Hippocampal formation (tissue), 2 donors: ENCODE measurements at regions not wholly inside any gene's neighbourhood (a gene's known extent, or its start where the extent isn't known, plus 50 kb on each side); places are given as distances from the start of the nearest gene placed in this dataset.
"Not testable (repeated sequence)": the region's sequence is repeated elsewhere in the genome, so short reads cannot be mapped to it uniquely, and the experiment has no call there.

Experiments
- DNase-seq, 2 donors: peaks; one replicate each; lab custom pipeline; 2025; lab: John Stamatoyannopoulos, UW

DNA sequence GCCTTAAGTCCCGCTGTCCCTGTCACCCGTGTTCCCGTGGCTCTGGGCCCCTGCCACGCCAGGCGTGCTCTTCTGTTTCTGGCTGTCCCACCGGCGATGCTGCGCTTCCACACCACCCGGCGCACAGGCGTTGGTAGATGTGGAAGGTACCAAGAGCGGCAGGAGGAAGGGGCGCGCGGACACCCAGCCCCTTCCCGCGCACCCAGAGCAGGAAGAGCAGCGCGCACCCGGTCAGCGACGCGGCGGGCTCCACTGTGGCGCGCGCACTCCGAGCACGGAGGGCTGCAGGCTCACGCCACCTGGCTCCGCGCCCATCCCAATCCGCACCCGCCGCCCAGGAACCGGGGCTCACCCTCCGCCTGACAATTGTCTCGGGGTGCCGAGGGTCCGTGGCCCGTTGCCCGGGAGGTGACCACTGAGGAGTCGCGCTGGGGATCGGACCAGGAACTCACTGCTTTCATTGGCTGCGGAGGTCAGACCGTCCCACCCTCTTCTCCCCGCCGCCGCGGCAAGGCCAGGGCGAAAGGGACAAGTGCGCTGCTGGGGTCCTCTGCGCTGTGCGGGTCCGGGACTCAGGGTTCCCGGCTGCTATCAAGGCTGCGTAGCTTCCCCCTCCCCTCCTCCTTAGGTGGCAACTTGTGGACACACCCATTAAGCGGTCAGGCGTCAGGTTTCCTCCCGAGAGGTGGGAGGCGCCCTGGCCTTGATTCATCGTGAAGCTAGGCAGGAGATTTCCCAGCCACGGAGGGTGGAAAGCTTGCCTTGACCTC lies 121.6 kb upstream of the ZNF92 start:
- DNase-seq = peak in 1 of 2 donors; percentile 21

GRCh38 chr7:65250697-65251395 lies 122.8 kb upstream of the ZNF92 start:
- no peak for DNase-seq

GRCh38 chr7:65250216-65250615 lies 123.4 kb upstream of the ZNF92 start:
- DNase-seq = no peak

GRCh38 chr7:65247491-65247890 lies 126.2 kb upstream of the ZNF92 start:
- no peak for DNase-seq

DNA sequence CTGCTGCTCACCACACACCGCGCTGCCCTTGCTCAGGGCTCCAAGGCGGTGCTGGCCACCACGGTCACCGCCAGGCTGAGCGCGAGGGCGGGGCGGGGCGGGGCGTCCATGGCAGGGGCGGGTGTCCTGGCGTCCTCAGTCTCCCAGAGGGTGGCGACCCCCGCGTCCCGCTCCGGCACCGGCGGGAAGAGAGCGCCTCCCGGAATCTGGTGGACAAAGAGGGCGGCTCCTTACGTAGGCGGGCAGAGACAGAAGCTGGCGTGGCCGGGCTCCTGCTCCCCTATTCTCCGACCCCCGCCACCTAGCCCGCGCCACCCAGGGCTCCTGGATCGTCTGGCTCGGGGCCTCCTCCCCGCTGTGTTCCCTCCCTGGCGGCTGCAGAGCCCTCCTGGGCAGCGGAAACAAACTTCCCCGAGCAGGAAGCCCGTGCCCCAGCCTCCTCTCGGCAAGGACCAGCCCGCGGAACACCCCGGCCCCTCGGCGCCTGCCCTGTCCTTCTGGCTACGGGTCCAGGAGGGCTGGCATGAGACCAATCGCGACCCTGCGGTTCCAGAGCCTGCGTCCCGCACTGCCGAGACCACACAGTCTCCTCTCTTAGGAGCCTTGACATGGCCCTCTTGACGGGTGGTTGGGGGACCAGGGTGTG lies 133.8 kb upstream of the ZNF92 start:
- DNase-seq = no peak

- no peak for DNase-seq
These were observed 134.3 kb upstream of the ZNF92 start for GRCh38 chr7:65239324-65239706.

- no peak for DNase-seq
These were observed 134.9 kb upstream of the ZNF92 start for GRCh38 chr7:65238785-65239184.

DNA sequence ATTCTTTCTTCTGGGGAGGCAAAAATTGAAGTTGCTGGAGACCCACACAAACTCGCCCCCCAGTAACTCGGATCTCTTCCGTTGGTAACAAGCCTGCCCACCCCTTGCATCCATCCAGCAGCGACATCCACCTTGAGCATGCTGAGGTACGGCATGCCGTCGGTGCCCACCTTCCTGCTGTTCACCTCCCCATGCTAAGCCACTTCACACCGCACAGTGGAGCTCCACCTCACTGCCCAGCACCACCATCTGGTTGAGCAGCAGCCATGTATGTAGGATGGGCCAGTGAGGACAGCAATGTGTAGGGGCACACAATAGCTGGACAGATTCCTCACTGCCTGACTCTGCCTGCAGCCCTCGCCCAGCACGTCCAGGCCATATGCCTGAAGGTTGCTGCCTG lies 138.1 kb upstream of the ZNF92 start:
- DNase-seq = no peak

DNA sequence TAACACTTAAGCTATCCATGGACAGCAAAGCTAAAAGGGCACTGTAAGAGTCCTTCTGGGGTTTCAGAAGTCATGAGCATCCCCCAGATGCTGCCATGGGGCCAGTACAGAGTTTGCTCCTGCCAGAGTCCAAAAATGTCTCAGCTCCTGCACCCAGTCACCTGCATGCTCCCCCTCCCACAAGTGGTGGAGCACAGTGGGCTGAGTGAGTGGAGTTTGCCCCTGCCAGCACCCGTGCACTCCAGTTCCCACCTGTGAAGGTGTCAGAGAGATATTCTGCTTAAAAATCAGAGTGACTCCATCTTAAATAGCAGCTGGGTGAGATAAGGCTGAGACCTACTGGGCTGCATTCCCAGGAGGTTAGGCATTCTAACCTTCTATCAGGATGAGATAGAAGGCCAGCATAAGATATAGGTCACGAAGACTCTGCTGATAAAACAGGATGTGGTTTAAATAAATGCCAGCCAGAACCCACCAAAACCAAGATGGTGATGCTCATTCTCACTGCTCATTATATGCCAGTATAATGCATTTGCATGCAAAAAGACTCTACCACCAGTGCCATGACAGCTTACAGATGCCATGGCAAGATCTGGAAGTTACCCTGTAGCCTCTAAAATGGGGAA lies 140.1 kb upstream of the ZNF92 start:
- no peak for DNase-seq

DNA sequence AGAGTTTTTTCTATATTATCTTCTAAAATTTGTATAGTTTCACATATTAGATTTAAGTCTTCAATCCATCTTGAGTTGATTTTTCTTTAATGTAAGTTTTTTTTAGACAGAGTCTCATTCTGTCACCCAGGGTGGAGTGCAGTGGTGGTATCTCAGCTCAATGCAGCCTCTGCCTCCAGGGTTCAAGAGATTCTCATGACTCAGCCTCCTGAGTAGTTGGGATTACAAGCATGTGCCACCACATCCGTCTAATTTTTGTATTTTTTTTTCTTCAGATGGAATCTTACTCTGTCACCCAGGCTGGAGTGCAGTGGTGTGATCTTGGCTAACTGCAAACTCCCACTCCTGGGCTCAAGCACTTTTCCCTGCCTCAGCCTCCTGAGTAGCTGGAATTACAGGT lies 143.4 kb upstream of the ZNF92 start:
- no peak for DNase-seq

GRCh38 chr7:65225422-65226006 lies 148.1 kb upstream of the ZNF92 start:
- no peak for DNase-seq

GRCh38 chr7:65222655-65223054 lies 151.0 kb upstream of the ZNF92 start:
- no peak for DNase-seq

DNA sequence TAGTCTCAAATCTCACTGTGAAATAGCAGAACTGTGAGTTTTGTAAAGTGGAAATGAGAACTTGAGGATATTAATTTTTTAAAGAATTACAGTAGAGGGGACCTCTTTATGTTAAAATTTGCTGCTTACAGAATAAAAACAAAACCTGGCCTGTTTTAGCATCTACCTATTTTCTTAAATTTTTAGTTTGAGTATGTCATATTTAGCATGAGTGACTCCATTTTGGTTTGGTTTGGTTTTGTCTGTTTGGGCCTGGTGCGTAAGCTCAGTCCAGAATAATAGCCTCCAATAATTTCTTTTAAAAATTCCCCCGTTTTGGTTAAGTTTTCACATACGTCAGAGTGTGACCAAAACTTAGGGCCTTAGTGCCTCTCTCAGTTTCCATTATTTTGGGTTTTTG lies 152.0 kb upstream of the ZNF92 start:
- DNase-seq = no peak

- no peak for DNase-seq
These were observed 154.0 kb upstream of the ZNF92 start for GRCh38 chr7:65219623-65220022.

GRCh38 chr7:65216469-65216868 lies 157.2 kb upstream of the ZNF92 start:
- no peak for DNase-seq

DNA sequence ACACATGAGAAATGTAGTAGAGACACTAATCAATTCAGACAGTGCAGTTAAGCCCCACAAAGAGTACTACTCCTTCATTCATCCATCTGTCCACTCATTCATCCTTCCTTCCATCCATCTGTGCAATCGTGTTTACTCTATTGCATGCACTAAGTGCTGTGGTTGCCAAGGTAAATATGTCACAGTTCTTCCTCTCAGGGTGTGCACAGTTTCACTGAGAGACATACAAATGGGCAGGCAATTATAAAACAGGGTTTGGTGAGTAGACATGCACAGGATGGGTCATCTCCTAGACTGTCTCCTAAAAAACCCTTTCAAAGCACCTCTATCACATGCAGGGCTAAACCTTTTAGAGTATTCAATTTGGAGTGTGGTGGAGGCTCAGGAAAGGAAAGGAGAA lies 160.4 kb upstream of the ZNF92 start:
- DNase-seq = not testable (repeated sequence)

GRCh38 chr7:65199221-65199620 lies 174.4 kb upstream of the ZNF92 start:
- DNase-seq = not testable (repeated sequence)

DNA sequence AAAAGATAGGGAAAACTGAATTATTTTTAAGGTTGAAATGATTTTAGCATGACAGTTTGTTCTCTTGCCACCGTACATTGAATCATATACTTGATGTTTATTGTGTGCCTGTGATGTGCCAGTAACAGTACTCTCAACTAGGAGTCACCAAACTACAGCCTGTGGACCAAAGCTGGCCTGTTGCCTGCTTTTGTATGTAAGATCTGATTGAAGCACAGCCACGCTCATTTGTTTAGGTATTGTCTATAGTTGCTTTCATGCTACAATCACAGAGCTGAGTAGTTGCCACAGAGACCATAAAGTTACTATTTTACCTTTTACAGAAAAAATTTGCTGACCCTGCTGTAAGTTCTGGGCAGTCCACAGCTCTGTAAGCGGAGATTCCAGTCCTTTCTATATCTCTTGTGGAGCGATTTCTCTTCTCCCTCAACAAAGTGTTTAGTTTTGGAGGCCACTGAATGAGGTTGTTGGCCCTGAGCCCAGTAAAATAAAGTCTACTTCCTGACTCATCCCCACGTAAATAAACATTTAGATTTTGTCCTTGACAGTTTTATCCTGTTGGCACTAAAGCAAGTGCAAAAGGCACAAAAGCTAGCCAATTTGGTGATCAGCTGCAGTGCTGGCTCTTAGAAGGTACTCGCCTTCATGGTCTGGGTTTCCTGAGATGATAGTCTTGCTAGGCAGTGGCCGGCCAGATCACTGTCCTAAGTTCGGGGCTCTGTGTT lies 180.2 kb upstream of the ZNF92 start:
- DNase-seq = not testable (repeated sequence)

- DNase-seq = not testable (repeated sequence)
These were observed 170.6 kb upstream of the ERV3-1 start for GRCh38 chr7:65177041-65177440.

GRCh38 chr7:65150105-65150504 lies 143.6 kb upstream of the ERV3-1 start:
- DNase-seq = not testable (repeated sequence)

DNA sequence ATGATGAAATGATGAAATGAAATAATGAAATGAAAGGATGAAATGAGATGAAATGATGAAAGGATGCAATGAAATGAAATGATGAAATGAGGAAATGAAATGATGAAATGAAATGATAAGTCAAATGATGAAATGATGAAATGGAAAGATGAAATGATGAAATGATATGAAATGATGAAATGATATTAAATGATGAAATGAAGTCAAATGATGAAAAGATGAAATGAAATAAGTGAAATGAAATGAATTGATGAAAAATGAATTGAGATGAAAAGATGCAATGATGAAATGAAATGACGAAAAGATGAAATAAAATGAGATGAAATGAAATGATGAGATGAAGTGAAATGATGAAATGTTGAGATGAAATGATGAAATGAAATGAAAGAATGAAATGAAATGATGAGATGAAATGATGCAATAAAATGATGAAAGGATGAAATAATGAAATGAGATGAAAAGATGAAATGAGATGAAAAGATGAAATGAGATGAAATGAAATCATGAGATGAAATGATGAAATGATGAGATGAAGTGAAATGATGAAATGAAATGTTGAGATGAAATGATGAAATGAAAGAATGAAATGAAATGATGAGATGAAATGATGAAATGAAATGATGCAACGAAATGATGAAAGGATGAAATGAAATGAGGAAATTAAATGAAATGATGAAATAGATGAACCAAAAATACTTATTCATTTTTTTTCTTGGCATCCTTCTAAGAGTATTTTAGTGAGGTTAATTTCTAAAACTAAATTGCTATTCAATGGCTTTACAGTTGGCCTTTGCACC lies 139.8 kb upstream of the ERV3-1 start:
- DNase-seq = not testable (repeated sequence)
